ENCODE measurements at regions not wholly inside any gene's neighbourhood (a gene's known extent, or its start where the extent isn't known, plus 50 kb on each side); places are given as distances from the start of the nearest gene placed in this dataset.

DNA sequence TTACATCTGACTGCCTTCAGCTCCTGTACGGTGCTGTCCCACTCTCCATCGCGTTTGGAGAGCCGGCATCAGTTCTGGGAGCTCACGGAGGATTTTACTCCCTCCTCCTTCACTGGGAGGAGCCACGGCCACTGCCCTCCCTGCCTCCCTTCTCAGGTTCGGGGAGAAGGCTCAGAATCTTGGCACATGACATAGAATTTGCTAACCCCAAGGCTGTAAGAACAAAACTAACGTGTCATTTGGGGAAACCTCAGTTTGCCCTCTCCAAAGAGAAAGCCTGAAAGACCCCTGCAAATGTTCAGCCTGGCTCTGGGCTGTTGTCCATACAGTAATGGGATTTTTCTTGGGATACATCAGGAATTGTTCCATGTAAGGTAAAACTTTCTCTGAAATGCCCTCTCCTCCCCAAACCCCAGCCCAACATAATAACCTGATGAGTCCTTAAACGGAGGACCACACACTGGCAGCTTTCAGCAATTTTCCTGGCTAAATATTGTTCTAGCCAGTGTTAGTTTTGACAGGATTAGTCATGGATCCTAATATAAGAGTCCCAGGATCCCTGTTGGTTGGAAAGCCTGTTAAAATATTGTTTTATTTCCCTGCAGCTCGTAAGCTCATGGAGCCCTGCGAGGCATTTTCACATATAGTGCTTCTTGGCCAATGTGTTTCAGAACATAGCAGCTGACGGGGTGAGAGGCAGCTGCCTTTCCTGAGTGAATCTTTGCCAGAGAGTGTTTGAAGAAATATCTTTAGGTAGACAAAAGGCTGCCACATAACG is 98.8 kb downstream of the RHOU start:
- H3K27me3 ChIP-seq: no peaks in the 10 kb centered on the region
- intact Hi-C loops (cut with DNase I): loop anchor here (10.0 kb wide), 1 partner anchor 151 kb away; no protein-coding TSS in a partner anchor
- no peak overlapping the region for H3K4me3 ChIP-seq (replicated peaks in 1 of 3)
- DNase-seq: peak; percentile 53 to 61
- no peak overlapping the region for H3K27ac ChIP-seq
- H3K4me1 ChIP-seq: peaks cover 35 to 56% of the 10 kb centered on the region in 2 donors
- WGBS, 2 donors: 40 to 51% methylated on average over 13 of the region's 13 CpGs
- TF ChIP-seq, protein P1, sequence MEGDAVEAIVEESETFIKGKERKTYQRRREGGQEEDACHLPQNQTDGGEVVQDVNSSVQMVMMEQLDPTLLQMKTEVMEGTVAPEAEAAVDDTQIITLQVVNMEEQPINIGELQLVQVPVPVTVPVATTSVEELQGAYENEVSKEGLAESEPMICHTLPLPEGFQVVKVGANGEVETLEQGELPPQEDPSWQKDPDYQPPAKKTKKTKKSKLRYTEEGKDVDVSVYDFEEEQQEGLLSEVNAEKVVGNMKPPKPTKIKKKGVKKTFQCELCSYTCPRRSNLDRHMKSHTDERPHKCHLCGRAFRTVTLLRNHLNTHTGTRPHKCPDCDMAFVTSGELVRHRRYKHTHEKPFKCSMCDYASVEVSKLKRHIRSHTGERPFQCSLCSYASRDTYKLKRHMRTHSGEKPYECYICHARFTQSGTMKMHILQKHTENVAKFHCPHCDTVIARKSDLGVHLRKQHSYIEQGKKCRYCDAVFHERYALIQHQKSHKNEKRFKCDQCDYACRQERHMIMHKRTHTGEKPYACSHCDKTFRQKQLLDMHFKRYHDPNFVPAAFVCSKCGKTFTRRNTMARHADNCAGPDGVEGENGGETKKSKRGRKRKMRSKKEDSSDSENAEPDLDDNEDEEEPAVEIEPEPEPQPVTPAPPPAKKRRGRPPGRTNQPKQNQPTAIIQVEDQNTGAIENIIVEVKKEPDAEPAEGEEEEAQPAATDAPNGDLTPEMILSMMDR (IDR thresholded peaks at IDR 0.05): no peak
- no peak for TF ChIP-seq POLR2A (IDR thresholded peaks at IDR 0.05)
- H3K36me3 ChIP-seq: no peaks in the 10 kb centered on the region
- no peaks in the 10 kb centered on the region for H3K9me3 ChIP-seq

DNA sequence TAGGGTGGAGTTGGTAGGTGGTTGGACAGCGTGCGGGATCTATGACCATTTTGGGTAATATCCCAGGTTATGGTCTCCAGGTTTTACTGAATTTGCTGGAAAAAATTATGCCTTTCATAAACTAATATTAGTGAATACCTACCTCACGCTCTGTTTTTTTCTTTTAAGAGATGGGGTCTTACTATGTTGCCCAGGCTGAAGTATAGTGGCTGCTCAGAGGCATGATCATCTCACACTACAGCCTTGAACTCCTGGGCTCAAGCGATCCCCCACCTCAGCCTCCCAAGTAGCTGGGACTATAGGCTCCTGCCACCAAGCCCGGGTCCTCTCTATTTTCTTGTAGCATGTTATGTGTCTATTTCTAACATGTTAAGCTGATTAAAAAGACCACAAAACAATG is 100.2 kb downstream of the RHOU start:
- H3K4me3 ChIP-seq (replicated peaks in 1 of 3): no peak overlapping the region
- TF ChIP-seq POLR2A (IDR thresholded peaks at IDR 0.05): no peak
- TF ChIP-seq, protein P1 (IDR thresholded peaks at IDR 0.05): no peak
- WGBS, 2 donors: 97% methylated on average over 5 of the region's 5 CpGs
- H3K9me3 ChIP-seq: no peaks in the 10 kb centered on the region
- H3K36me3 ChIP-seq: no peaks in the 10 kb centered on the region
- H3K27me3 ChIP-seq: no peaks in the 10 kb centered on the region
- DNase-seq: no peak
- peaks cover 26 to 52% of the 10 kb centered on the region in 2 donors for H3K4me1 ChIP-seq
- intact Hi-C loops (cut with DNase I): loop anchor here (10.0 kb wide), 1 partner anchor 149 kb away; no protein-coding TSS in a partner anchor
- H3K27ac ChIP-seq: no peak overlapping the region

DNA sequence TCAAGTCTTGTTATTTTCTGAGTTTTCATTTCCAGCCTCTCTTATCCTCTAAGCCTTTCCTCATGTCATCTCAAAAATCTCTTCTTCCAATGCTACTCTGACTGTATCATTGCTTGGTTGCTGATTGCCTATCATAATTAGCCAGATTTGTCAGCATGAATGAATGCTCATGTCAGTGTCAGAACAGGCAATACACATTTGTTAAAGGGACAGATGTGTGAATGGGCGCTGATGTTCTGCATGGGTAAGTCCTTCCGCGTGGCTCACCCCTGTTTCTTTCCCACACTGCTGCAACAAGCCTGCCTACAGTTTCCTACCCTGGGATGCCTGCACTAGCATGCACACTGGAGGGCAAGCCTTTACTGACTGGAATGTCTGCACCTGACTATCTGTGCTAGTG is 100.6 kb downstream of the RHOU start:
- H3K27ac ChIP-seq: no peak overlapping the region
- H3K4me3 ChIP-seq (replicated peaks in 1 of 3): no peak overlapping the region
- intact Hi-C loops (cut with DNase I): loop anchor here (10.0 kb wide), 1 partner anchor 149 kb away; no protein-coding TSS in a partner anchor
- 87 to 95% methylated on average over 3 of the region's 3 CpGs for WGBS, 2 donors
- no peaks in the 10 kb centered on the region for H3K9me3 ChIP-seq
- H3K36me3 ChIP-seq: no peaks in the 10 kb centered on the region
- TF ChIP-seq, protein P1 (IDR thresholded peaks at IDR 0.05): no peak
- no peak for TF ChIP-seq POLR2A (IDR thresholded peaks at IDR 0.05)
- no peak for DNase-seq
- peaks cover 21 to 48% of the 10 kb centered on the region in 2 donors for H3K4me1 ChIP-seq
- no peaks in the 10 kb centered on the region for H3K27me3 ChIP-seq

DNA sequence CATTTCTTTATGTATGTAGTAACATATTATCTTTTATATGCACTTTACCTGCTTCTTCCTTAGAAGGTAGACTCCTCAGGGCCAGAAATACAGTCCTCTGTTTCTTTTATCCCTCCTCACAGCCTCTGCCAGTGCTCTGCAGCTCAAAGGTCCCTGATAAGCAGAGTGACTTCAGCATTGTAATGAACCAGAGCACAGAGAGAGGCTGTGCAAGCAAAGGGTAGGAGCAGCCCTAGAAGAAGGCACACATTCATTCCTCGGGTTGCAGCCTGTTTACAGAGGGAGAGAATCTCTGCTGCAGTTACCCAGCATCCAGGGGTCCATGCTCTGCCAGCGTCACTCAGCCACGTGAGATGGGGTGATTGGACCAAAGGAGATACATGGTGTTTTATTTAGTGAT is 101.1 kb downstream of the RHOU start:
- intact Hi-C loops (cut with DNase I): loop anchor here (10.0 kb wide), 1 partner anchor 148 kb away; no protein-coding TSS in a partner anchor
- no peaks in the 10 kb centered on the region for H3K9me3 ChIP-seq
- H3K27ac ChIP-seq: no peak overlapping the region
- 93 to 97% methylated on average over 3 of the region's 3 CpGs for WGBS, 2 donors
- no peaks in the 10 kb centered on the region for H3K36me3 ChIP-seq
- H3K27me3 ChIP-seq: no peaks in the 10 kb centered on the region
- peaks cover 16 to 42% of the 10 kb centered on the region in 2 donors for H3K4me1 ChIP-seq
- H3K4me3 ChIP-seq (replicated peaks in 1 of 3): no peak overlapping the region
- DNase-seq: no peak
- TF ChIP-seq, protein P1 (IDR thresholded peaks at IDR 0.05): no peak
- no peak for TF ChIP-seq POLR2A (IDR thresholded peaks at IDR 0.05)

DNA sequence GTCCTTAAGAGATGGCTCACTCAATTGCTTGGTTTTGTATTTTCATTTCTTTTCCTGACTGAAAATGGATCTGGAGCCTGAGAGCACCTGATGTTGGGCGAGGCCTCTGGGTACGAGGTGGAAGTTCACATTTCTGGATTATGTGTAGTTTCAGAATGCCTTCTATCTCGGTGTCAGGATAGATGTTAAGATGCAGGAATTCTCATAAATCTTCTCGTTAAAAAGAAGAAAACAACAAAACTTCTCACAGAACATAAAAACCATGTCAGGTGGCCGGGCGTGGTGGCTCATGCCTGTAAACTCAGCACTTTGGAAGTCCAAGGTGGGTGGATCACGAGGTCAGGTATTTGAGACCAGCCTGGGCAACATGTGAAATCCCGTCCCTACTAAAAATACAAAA is 101.8 kb downstream of the RHOU start:
- Histone ChIP-seq H3K27me3 (no peaks in the 10 kb centered on the region), H3K4me3 (replicated peaks in 1 of 3) (no peak overlapping the region), H3K9me3 (no peaks in the 10 kb centered on the region), H3K36me3 (no peaks in the 10 kb centered on the region), H3K4me1 (peaks cover 16 to 41% of the 10 kb centered on the region in 2 donors), H3K27ac (peak overlapping the region in 2 of 3 donors; percentile 87 to 94)
- intact Hi-C loops (cut with DNase I): loop anchor here (10.0 kb wide), 1 partner anchor 148 kb away; no protein-coding TSS in a partner anchor
- DNase-seq: no peak
- 95 to 97% methylated on average over 8 of the region's 8 CpGs for WGBS, 2 donors
- TF ChIP-seq POLR2A (IDR thresholded peaks at IDR 0.05): no peak
- TF ChIP-seq, protein P1 (IDR thresholded peaks at IDR 0.05): no peak
